SK-N-SH (cell line): ENCODE measurements at regions not wholly inside any gene's neighbourhood (a gene's known extent, or its start where the extent isn't known, plus 50 kb on each side); places are given as distances from the start of the nearest gene placed in this dataset.

Source experiments
- CTCF ChIA-PET: fragments of 300-600, 350-600 bp; formaldehyde crosslinking; extraction: SDS; loops from one replicate; lab custom pipeline; 2021; lab: Yijun Ruan, JAX
- POLR2A ChIA-PET: fragments of 350-600 bp; sonication (Branson Sonifier 250); formaldehyde crosslinking; extraction: SDS; loops from one replicate; lab custom pipeline; 2020; ENCODE audit warnings: antibody characterized with exemption, inconsistent platforms; lab: Yijun Ruan, JAX
- DNase-seq: peaks from one replicate; pipeline ENCODE4 v3.0.0; 2012
- H2AFZ ChIP-seq: fragments of 200-600 bp; sonication (generic); 2 replicates; pipeline ENCODE4 v1.8.1; 2016; ENCODE audit warnings: antibody characterized with exemption, mild to moderate bottlenecking, low read depth
- H3F3A ChIP-seq: fragments of 200-600 bp; sonication (generic); replicated peaks from 2 replicates; pipeline ENCODE3; 2016; ENCODE audit warnings: antibody characterized with exemption, mild to moderate bottlenecking; ENCODE audit not compliant: insufficient read depth
- H3K27ac ChIP-seq, 2 experiments: fragments of 200-500 bp in 1 of 2; fragments of 200-600 bp in 1 of 2; sonication (Bioruptor generic) in 1 of 2; sonication (generic), shearing (Covaris generic) in 1 of 2; 2 replicates each; pipeline versions ENCODE4 v1.5.1 to v1.6.1; 2014 to 2016; ENCODE audit warnings: low read depth in 2 of 2, inconsistent platforms in 1 of 2, low read length in 1 of 2, mild to moderate bottlenecking in 1 of 2, mixed read lengths in 1 of 2
- H3K27me3 ChIP-seq: fragments of 200-600 bp; sonication (generic), shearing (Covaris generic); 2 replicates; pipeline ENCODE4 v1.6.1; 2016; ENCODE audit warnings: mixed run types; ENCODE audit not compliant: insufficient read depth
- H3K36me3 ChIP-seq, 2 experiments: fragments of 200-500 bp in 1 of 2; fragments of 200-600 bp in 1 of 2; sonication (Bioruptor generic) in 1 of 2; sonication (generic) in 1 of 2; replicated peaks in 1 of 2; 2 replicates each; pipeline versions ENCODE3 to v1.5.1; 2014 to 2016; ENCODE audit warnings: low read length in 1 of 2, mild to moderate bottlenecking in 1 of 2; ENCODE audit not compliant: insufficient read depth in 2 of 2, control insufficient read depth in 1 of 2
- H3K4me1 ChIP-seq, 2 experiments: fragments of 200-500 bp in 1 of 2; fragments of 200-600 bp in 1 of 2; sonication (Bioruptor generic) in 1 of 2; sonication (generic), shearing (Covaris generic) in 1 of 2; 2 replicates each; pipeline versions ENCODE4 v1.5.1 to v1.6.1; 2014 to 2016; ENCODE audit warnings: low read depth in 1 of 2, low read length in 1 of 2, mixed run types in 1 of 2; ENCODE audit not compliant: insufficient read depth in 2 of 2, control insufficient read depth in 1 of 2
- H3K4me2 ChIP-seq: fragments of 200-600 bp; sonication (generic), shearing (Covaris generic); 2 replicates; pipeline ENCODE4 v1.6.1; 2017; ENCODE audit warnings: mixed run types
- H3K4me3 ChIP-seq, 2 experiments: fragments of 200-500 bp in 1 of 2; fragments of 200-600 bp in 1 of 2; sonication (Bioruptor generic) in 1 of 2; sonication (generic), shearing (Covaris generic) in 1 of 2; 2 replicates each; pipeline versions ENCODE4 v1.5.1 to v1.8.1; 2014 to 2016; ENCODE audit warnings: low read depth in 2 of 2, inconsistent platforms in 1 of 2, low read length in 1 of 2, mild to moderate bottlenecking in 1 of 2, mixed read lengths in 1 of 2, moderate library complexity in 1 of 2
- H3K79me2 ChIP-seq: fragments of 200-600 bp; sonication (generic); 2 replicates; pipeline ENCODE4 v1.8.1; 2017; ENCODE audit warnings: mild to moderate bottlenecking; ENCODE audit not compliant: insufficient read depth
- H3K9ac ChIP-seq: fragments of 200-600 bp; sonication (generic); 2 replicates; pipeline ENCODE4 v1.6.1; 2017; ENCODE audit warnings: mixed run types
- H3K9me2 ChIP-seq: fragments of 200-600 bp; sonication (generic); 2 replicates; pipeline ENCODE4 v1.6.1; 2017; ENCODE audit warnings: mixed run types
- H3K9me3 ChIP-seq: fragments of 200-600 bp; sonication (generic); 2 replicates; pipeline ENCODE4 v1.6.1; 2017; ENCODE audit warnings: mixed run types, mild to moderate bottlenecking, moderate library complexity
- H4K20me1 ChIP-seq: fragments of 200-600 bp; sonication (generic); 2 replicates; pipeline ENCODE4 v1.6.1; 2017; ENCODE audit warnings: mild to moderate bottlenecking, mixed run types; ENCODE audit not compliant: insufficient read depth
- CHD2 ChIP-seq: fragments of 150-350 bp; IDR thresholded peaks from 2 replicates; pipeline ENCODE4 v1.6.1; 2018; ENCODE audit warnings: low read length; ENCODE audit not compliant: partially characterized antibody
- ELF1 ChIP-seq: IDR thresholded peaks from 2 replicates; pipeline ENCODE4 v1.4.0; 2012
- EP300 ChIP-seq, 2 experiments: IDR thresholded peaks; 2 replicates each; pipeline versions ENCODE4 v1.4.0 to v1.6.1; 2012; ENCODE audit warnings: borderline replicate concordance in 1 of 2, low read depth in 1 of 2, low read length in 1 of 2
- GABPA ChIP-seq: IDR thresholded peaks from 2 replicates; pipeline ENCODE4 v1.4.0; 2012; ENCODE audit warnings: low read depth, mild to moderate bottlenecking
- MAX ChIP-seq: IDR thresholded peaks from 2 replicates; pipeline ENCODE4 v1.4.0; 2012; ENCODE audit warnings: low read depth
- MXI1 ChIP-seq: IDR thresholded peaks from 2 replicates; pipeline ENCODE4 v1.6.1; 2012; ENCODE audit warnings: mild to moderate bottlenecking, low read depth, low read length, improper control_type of control experiment
- PBX3 ChIP-seq: IDR thresholded peaks from 2 replicates; pipeline ENCODE4; 2012
- POLR2AphosphoS5 ChIP-seq: IDR thresholded peaks from 2 replicates; pipeline ENCODE4 v1.6.1; 2012; ENCODE audit warnings: low read depth, low read length
- USF2 ChIP-seq: fragments of 150-350 bp; IDR thresholded peaks from 2 replicates; pipeline ENCODE4 v1.6.1; 2017; ENCODE audit warnings: antibody characterized with exemption, low read length, low read depth, borderline replicate concordance
- ZBTB33 ChIP-seq: IDR thresholded peaks from 2 replicates; pipeline ENCODE4 v1.4.0; 2012; ENCODE audit warnings: low read depth, borderline replicate concordance
- WGBS: methylation state at CpG from one replicate; pipeline ENCODE4 v1.1.6; 2017; ENCODE audit warnings: low lambda C conversion rate; 5-methylcytosine and 5-hydroxymethylcytosine counted together
- TF ChIP-seq, protein P1 (sequence below): IDR thresholded peaks from 2 replicates; pipeline ENCODE4 v1.4.0; 2012; ENCODE audit warnings: low read depth, borderline replicate concordance
- TF ChIP-seq, protein P2 (sequence below): fragments of 200-600 bp; sonication (generic); IDR thresholded peaks from 2 replicates; pipeline ENCODE4 v1.6.1; 2017; ENCODE audit warnings: antibody characterized with exemption, mild to moderate bottlenecking, moderate library complexity

- Histone ChIP-seq H3K9me3 (no peaks in the 10 kb centered on the region), H3K4me1 (peaks cover 0 to 4% of the 10 kb centered on the region in 2 experiments; a peak in 1 of 4 replicates), H4K20me1 (no peaks in the 10 kb centered on the region), H3K4me3 (no peak overlapping the region), H2AFZ (no peak overlapping the region), H3K9me2 (no peaks in the 10 kb centered on the region), H3K27ac (no peak overlapping the region), H3F3A (no peaks in the 10 kb centered on the region), H3K9ac (no peak overlapping the region), H3K27me3 (no peaks in the 10 kb centered on the region), H3K4me2 (no peak overlapping the region), H3K79me2 (no peaks in the 10 kb centered on the region), H3K36me3 (no peaks in the 10 kb centered on the region)
- no peak for TF ChIP-seq ELF1
- TF ChIP-seq, protein P1, sequence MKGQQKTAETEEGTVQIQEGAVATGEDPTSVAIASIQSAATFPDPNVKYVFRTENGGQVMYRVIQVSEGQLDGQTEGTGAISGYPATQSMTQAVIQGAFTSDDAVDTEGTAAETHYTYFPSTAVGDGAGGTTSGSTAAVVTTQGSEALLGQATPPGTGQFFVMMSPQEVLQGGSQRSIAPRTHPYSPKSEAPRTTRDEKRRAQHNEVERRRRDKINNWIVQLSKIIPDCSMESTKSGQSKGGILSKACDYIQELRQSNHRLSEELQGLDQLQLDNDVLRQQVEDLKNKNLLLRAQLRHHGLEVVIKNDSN: no peak
- no peak for TF ChIP-seq POLR2AphosphoS5
- TF ChIP-seq PBX3: no peak
- TF ChIP-seq CHD2: no peak
- TF ChIP-seq MAX: no peak
- TF ChIP-seq MXI1: no peak
- TF ChIP-seq, protein P2, sequence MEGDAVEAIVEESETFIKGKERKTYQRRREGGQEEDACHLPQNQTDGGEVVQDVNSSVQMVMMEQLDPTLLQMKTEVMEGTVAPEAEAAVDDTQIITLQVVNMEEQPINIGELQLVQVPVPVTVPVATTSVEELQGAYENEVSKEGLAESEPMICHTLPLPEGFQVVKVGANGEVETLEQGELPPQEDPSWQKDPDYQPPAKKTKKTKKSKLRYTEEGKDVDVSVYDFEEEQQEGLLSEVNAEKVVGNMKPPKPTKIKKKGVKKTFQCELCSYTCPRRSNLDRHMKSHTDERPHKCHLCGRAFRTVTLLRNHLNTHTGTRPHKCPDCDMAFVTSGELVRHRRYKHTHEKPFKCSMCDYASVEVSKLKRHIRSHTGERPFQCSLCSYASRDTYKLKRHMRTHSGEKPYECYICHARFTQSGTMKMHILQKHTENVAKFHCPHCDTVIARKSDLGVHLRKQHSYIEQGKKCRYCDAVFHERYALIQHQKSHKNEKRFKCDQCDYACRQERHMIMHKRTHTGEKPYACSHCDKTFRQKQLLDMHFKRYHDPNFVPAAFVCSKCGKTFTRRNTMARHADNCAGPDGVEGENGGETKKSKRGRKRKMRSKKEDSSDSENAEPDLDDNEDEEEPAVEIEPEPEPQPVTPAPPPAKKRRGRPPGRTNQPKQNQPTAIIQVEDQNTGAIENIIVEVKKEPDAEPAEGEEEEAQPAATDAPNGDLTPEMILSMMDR: no peak
- no peak for TF ChIP-seq EP300 (IDR thresholded peaks at IDR 0.05; ENCODE audit: borderline replicate concordance in 1 of 2, low read depth in 1 of 2, low read length in 1 of 2)
- no peak for TF ChIP-seq GABPA
- no peak for TF ChIP-seq ZBTB33
- no peak for TF ChIP-seq USF2
- ChIA-PET POLR2A (no interaction called here), CTCF (no interaction called here)
- 68% methylated on average over 1 of the region's 1 CpG for WGBS
- no peak for DNase-seq
These were observed 87.2 kb upstream of the NSMCE3 start for GRCh38 chr15:29356786-29357185.
